ENCODE measurements at regions not wholly inside any gene's neighbourhood (a gene's known extent, or its start where the extent isn't known, plus 50 kb on each side); places are given as distances from the start of the nearest gene placed in this dataset.

GRCh38 chr4:18231726-18232125, 210.2 kb upstream of the LCORL start:
- TF ChIP-seq EP300 (IDR thresholded peaks at IDR 0.05; ENCODE audit: borderline replicate concordance in 1 of 2, low read depth in 1 of 2, low read length in 1 of 2): no peak
- TF ChIP-seq RFX5 (IDR thresholded peaks at IDR 0.05; ENCODE audit: low read length): no peak
- TF ChIP-seq CTCF (IDR thresholded peaks at IDR 0.05): no peak

Data from SK-N-SH (cell line).